ENCODE measurements at regions not wholly inside any gene's neighbourhood (a gene's known extent, or its start where the extent isn't known, plus 50 kb on each side); places are given as distances from the start of the nearest gene placed in this dataset.
"Not testable (repeated sequence)": the region's sequence is repeated elsewhere in the genome, so short reads cannot be mapped to it uniquely, and the experiment has no call there.

DNA sequence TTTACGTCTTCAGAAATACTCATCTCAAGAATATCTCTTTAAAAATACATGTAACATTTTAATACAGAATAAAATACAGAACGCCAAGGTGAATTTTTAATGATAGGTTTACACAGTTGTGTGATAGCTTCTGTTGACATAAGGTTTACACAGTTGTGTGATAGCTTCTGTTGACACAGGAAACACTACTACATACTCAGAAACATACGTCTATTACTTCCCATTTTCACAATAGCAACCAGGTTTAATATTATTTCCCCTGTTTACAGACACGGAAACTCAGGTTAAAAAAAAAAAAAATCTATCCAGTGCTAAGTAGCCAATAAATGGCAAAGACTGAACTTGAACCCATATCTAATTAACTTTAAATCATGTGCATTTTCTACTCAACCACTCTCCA, 571.2 kb downstream of the LIG4 start:
- DNase-seq, result no peak

DNA sequence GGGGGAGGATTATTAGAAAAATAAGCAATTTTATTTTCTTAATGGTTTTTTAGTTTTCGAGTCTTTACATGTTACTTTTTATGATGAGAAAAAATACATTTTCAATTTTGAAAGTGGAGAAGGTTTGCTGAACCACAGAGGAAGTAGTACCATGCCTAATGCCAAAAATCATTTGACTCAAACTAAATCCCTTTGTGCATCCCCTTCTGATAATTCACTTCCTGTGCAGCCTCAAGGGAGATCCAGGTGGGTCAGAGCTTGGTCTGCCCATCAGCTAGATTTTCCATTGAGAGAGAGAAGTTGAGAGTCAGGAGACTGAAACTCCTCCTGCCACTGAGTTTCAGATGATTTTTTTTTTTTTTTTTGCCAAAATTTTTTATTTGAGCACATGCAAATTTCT, 571.7 kb downstream of the LIG4 start:
- no peak for DNase-seq

DNA sequence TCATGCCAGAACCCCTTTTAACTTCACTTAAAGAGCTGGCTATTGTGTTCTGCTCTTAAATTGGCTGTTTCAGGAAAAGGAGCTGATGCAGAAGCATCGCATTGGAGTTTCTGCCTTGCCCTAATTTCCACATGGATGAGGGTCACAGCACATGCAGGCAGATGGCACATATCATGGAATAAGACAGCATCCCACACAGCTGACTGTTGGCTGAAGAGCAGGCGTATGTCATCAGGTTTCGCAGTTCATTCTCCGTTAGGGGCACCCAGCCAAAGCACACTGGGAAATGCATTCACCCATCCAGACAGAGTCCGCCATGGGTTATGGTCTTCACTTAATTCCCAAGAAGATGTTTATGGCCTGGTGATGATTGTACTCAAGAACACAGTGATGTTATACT, 572.5 kb downstream of the LIG4 start:
- DNase-seq, result no peak

DNA sequence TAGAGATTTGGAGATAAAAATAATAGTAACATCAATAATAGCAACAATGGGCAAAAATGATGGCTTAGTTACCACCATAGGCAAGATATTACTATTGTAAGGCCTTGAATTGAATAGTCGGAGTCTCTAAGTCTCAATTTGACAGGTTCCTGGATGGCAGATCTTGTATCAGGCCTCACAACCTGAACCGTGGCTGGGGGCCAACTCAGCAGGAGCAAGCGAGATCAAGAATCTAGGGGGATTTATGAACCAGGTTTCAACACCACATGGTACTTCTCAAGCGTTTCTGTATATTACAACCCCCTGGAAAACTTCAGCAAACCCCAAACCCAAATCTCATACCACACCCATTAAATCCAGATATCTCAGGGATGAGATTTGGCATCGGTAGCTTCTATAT, 573.8 kb downstream of the LIG4 start:
- no peak for DNase-seq

DNA sequence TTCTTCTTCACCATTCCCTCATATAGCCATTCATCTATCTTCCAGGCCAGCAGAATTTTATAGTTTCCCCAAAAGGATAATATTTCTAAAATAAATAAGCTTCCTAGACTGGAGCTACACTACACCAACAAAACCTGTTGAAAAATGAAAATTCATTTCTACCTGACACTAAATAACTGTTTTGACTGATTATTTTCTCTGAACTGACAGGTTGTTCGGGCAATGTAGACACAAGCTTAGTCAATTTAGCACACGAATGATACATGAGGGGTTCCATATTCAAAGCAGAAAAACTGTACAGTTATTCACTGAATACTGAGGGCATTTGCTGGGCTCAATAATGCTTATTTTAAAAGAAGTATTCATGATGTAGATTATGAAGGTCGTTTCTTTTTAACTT, 589.7 kb downstream of the LIG4 start:
- DNase-seq, result no peak

DNA sequence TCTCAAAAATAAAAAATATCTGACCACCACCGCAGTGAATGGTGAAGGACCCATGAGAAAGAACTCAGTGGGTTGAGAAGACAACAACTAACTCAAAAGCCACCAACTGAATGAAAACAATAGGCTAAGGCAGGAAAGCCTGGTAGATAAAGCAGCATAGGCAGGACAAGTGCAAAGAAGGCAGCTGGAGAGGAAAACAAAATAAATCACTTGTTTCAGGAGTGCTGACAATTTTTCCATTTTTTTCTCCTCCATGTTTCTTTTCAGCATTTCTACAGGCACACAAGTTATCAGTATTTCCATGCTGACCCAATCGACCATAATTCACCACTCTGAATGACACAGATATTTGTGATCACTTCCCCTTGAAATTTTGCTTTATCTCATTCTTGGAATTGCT, 597.8 kb downstream of the LIG4 start:
- DNase-seq, result no peak

DNA sequence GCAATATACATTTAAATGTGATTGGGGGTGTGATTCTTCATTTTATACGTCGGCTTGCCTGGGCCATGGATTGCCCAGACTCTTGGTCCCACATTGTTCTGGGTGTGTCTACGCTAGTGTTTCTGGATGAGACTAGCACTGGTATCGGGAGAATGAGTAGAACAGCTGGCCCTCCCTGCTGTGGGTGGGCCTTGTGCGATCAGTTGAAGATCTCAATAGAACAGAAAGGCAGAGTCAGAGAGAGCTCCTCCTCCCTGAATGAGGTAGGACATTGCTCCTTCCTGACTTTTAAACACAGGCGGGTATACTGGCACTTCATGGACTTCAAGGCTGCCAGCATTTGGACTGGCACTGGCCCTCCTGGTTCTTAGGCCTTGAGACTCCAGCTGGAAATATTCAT, 603.0 kb downstream of the LIG4 start:
- no peak for DNase-seq

DNA sequence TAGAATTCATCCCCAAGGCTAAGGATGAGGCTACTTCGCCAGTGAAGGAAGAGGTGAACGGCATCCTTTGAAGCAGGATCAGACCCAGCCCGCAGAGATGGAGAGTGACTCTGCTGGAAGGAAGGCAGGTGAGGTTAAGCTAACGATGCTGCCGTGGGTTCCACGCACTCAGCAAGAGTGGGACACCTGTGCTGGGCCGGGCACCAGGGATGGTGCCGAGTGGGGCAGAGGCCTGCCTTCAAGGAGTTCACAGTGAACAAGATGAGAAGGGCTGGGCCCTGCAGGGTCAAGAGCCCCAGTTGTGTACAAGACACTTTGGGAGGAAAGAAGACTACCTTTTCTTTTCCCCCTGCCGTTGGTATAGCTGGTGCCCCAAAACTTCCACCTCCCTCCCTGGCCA, 606.6 kb downstream of the LIG4 start:
- no peak for DNase-seq

DNA sequence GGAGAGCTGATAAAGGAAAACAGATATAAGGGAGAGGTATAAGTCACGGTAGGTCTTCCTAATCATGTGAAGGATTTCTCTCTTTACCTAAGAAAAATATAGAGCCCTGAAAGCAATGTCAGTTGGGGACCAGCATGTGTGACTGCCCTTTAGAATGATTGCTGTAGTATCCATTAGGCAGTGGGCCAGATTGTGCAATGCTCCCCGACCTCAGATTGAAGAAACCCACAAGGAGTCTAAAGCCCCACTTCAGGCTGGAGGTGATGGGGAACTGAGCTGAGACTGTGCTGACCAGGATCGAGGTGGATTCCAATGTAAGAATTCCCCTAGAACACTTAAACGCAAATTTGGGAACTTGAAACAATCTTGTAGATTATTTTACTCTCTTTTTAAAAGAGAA, 614.4 kb downstream of the LIG4 start:
- DNase-seq, result no peak

DNA sequence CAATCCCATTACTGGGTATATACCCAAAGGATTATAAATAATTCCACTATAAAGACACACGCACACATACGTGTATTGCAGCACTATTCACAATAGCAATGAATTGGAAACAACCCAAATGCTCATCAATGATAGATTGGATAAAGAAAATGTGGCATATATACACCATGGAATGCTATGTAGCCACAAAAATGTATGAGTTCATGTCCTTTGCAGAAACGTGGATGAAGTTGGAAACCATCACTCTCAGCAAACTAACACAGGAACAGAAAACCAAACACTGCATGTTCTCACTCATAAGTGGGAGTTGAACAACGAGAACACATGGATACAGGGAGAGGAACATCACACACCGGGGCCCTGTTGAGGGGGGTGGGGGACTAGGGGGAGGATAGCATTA, 619.0 kb downstream of the LIG4 start:
- not testable (repeated sequence) for DNase-seq

DNA sequence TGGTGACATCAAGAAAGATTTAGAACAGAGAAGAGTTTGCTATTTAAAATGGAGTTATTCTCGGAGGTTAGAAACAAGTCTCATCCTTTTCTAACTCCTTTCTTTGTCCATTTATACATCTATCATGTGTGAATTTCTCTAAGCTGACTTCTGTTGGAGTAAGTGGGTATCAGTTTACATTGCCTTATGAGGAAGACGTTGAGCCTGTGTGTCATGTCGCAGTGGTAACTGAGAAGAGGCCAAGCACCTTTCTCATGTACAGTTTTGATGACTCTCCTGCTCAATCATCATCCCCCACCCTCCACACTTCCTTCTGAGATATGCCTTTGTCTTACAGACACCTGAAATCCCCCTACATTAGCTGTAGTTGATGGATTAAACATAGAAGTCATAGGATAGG, 624.8 kb downstream of the LIG4 start:
- DNase-seq, result no peak

DNA sequence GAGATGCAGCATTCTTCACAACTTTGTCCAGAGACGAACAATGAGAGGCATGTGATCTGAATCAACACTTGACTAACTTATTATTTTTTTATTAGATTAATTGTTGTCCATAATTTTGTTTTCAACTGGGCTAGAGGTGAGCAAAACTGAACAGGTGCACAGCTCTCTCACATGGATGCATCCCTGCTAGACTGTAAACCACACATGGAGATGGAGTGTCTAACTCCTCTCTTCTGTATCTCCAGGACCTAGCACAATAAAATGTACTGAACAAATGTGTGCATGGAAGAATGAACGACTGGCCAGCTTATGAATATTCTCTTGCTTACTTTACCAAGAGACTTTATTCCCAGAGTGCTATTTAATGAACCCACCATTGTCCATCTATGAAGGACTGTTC, 627.7 kb downstream of the LIG4 start:
- no peak for DNase-seq

DNA sequence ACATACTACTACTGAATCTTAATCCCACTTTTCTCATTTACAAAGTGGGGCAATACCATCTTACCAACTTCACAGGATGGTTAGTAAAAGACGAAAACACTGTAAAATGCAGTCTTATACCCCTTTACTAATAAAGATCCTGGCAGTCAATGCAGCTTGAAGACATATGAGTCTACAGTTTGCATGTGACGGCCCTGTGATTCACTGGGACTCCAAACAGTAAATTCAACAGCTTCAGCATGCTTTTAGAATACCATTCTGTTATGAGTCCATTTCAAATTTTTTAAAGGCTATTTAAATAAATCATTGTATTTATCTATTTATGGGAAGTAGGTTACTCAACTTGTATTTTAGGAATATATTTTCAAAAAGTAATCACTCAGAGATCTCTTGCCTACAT, 629.1 kb downstream of the LIG4 start:
- no peak for DNase-seq

DNA sequence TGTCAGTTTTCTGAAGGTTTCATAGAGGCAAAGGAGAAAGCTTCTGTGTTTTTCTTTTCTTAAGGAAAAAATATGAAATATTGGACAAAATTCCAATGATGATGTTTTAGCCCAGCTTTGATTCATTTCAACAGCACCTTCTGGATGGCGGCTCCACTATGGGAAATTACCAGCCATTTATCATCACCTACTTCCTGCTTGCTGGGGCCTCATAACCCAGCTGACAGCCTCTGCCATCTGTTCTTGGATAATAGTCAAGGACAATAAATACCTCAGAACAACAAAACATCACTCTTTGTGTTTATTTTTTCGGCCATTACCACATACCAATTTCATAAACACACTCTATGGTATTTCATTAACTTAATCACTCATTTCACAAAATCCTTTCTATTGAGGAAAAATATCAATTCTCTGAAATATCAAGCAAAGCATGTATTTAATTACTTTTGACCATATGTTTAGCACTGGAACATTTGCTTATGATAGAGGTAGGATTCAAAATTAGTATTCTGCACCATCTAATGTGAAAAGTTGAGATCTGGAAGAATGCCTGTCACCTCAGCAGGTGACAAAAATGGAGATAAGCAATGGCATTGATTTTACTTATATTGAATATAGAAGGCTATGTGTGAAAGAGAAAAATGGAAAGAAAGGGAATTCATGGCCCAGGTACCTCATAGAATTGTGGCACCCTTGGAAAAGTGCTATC, 629.7 kb downstream of the LIG4 start:
- no peak for DNase-seq

DNA sequence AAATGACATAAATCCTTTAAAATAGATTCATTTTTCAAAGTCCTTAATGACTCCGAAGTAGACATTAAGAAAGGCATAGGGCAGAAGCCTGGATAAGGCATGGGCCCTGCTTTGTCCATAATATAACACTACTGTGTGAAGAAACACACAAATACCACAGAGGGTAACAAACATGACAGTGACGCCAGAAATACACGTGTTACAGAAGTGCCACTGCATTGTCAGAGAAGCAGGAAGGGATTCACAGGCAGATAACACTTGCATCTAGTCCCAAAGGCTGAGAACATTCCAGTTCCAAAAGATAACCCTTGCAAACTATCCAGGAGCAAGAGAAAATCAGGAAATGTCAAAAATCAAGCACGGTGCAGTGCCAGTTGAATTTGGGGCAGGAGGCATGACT, 633.2 kb downstream of the LIG4 start:
- no peak for DNase-seq

DNA sequence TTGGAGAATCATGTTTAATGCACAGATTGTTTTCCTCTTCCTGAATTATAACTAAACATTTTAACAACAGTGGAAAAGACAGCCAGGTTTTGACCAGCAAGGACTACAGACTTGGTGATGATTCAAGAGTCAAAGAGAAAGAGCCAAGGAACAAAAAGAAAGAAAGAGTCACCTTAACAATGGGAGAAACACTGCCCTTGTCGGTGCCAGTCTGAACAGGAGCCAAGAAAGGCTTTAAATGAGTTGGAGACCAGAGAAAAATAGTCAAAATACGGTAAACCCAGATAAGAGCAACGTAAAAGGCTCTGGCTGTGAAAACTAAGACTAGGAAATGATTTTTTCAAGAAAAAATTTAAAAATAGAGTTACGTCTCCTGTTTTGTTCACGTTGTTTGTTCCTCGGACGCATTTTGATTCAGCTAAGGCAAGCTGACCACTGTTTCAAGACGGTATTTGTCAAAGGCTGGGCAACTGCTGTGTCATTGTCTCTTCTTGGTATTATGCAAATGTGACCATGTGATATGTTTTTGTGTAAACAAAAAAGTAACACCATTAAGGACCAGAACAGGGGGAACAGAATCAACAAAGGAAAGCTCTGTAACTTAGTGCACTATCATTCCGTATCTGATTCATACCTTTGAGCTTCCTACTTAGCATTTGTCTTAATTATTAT, 634.5 kb downstream of the LIG4 start:
- no peak for DNase-seq

DNA sequence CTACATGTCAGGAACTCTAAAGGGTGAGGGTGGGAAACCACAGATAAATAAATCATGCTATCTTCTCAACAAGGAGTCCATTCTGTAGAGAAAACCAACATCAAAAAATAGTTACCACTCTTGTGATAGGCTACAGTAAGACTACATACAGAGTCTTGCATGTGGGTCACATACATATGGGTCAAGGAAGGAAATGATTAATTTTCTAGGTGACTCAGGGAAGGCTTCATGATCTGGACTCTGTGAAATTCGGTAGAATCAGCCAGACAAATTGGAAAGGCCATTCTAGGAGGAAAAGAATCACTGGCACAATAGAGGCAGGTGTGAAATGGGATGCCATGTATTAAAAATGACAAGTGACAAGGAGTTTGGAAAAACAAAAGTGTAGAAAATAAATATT, 638.9 kb downstream of the LIG4 start:
- no peak for DNase-seq

DNA sequence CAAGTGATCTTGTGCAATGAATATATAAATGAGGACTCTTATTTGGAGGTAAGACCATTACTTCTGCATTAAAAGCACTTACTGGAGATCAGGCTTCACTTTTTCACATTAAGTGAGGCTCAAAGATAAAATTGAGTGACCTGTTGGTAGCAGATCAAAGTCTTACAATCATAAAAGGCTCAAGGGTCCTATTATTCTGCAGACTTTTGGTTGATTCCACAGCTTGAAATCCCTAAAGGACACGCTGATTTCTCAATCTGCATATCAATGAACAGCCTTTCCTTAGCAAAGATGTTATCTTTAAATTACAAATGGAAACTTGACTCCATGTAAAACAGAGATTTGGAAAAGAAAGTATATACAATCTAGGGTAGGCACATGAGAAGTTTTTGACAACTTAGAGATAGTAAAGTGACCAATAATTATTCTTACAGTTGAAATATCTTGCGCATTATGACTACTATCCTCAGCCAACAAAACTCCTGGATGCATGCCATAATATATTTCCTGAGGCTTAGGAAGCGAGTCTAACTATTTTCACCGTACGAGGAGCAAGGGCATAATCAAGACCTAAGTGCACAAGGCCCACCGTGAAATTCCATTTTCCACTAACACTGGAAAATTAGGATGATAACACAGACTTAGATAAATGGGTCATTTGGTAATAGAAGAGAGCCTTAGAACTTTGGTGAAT, 640.7 kb downstream of the LIG4 start:
- peak; percentile 48 for DNase-seq

DNA sequence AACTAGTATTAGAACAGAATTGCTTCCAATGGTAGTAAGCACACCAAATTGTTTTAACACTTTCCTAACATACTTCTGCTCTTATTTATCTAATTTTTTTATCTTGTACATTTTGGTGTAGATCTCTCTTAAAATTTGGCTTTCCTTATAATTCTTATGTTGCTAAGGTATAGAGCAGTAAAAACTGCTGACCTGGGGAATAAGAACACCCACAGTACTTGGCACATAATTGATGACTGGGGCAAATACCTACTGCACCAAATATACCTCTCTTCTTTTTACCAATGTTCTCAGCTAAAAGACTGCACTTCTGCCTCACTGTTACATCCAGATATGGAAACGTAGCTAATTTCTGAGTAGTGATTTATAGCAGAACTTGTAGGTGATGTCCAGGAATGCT, 642.2 kb downstream of the LIG4 start:
- DNase-seq, result no peak

DNA sequence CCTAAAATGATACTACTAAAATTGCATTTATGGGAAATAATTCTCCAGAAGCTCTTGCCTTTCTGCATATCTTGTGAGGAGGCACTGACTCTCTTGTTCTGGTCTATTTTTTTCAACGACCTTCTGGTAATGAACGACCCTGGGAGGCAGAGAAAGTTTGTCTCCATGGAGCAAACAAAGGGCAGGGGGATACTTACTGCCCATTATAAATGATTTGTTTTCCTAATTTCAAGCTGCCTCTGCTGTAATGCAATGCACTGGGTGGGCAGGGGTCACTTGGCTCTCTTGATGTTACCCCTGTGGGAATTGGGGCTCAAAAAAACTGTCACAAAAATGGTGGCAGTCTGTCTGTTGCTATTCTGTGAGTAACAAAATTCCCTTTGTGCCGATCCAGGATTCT, 643.2 kb downstream of the LIG4 start:
- no peak for DNase-seq

DNA sequence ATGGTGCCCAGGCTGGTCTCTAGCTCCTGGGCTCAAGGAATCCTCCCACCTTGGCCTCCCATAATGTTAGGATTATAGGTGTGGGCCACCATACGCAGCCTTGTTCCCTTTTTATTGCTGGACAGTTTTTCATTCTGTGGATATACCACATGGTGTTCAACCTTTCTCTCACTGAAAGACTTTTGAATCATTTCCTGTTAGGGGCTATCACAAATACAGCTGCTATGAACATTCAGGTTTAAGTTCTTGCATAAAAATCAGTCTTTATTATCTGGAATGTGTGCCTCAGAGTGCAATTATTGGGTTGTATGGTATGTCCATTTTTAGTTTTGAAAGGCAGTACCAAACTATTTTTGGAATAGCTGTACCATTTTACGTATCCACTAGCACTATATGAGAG, 647.2 kb downstream of the LIG4 start:
- no peak for DNase-seq

DNA sequence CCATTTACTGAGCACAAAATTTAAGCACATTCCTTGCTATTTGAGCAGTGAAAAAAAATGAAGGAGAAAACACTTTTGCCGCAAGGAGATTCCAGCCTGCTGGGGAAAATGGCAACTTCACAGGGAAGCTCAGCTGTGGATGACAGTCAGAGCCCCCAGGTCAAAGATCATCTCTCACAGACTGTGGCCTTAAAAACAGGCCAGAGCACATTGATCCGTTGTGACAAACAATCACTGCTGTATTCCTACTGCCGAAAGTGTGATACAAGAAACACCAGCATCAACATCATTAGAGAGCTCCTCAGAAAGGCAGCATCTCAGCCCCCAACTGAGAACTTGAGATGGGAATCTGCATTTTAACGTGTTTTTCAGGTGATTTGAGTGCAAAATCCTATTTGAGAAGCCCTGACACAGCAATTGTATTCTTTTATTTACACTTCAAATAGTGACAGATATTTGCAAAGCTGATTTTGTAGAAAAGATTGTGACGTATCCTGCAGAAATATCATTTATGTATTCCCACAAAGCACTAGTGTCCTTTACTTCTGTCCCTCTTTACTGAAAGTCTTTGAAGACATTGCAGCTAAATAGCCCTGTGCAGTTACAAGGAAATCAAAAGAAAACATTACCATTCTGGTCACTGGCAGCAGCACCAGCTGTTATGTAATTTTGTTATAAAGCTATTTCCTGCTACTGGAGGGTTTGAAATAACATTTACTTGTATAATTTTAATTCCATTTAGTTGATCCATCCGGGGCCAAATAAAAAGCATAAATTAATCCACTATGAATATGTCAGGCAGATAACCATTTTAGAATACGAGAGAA, 652.0 kb downstream of the LIG4 start:
- DNase-seq, result no peak

DNA sequence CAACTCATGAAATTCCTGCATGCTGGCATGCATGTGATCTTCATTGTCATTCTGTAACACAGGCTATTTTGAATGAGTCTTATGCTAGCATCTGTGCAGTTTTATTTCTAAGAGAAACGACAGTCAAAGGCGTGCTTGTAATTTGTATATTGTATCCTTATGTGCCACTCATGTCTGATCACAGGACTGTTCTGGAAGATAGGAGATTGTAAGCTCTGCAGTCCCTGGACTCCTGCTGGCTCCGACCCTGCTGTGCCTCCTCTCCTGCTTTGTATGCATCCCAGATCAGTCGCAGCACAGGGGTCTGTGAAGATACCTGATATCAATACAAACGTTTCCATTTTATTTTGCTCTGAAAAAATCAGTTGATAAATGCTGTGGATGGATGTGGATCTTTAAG, 653.1 kb downstream of the LIG4 start:
- no peak for DNase-seq

DNA sequence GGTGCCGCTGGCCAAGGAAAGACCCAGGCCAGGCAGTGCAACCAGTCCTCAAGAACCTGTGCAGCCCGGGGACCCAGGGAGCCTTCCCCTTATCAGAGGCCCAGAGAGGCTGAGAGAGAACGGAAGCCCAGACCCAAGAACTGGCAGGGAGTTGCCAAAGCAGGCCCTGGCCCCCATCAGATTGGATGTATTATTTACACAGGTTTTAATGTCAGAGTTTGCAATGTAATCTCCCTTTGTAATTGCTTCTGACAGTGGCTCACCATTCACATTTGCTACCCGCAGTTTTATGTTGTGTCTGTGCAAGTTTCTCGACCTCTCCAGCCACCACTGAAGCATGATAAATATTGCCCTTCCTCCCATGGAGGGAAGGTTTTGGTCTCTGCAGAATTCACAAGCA, 660.9 kb downstream of the LIG4 start:
- DNase-seq, result peak; percentile 75

Data from DMS79 treated with DMSO at 0.1 percent for 48 hours (cell line).